VCaP (cell line): ENCODE measurements at regions not wholly inside any gene's neighbourhood (a gene's known extent, or its start where the extent isn't known, plus 50 kb on each side); places are given as distances from the start of the nearest gene placed in this dataset.
A peak's percentile ranks its signal among the peaks of the same experiment; 100 is the strongest.

Experiments used
- H3K27ac ChIP-seq: fragments of 450-650 bp; 2 replicates; pipeline ENCODE4 v1.5.1; 2017
- CTCF ChIP-seq: fragments of 450-650 bp; conservative IDR thresholded peaks from 2 replicates; pipeline ENCODE4 v1.5.1; 2017; ENCODE audit warnings: mild to moderate bottlenecking, moderate library complexity

- H3K27ac ChIP-seq = no peak overlapping the region
- no peak for TF ChIP-seq CTCF
Measured at GRCh38 chr5:73295921-73296320, 122.9 kb downstream of the TMEM174 start.

- TF ChIP-seq CTCF = peak; percentile 11; the same call in 1 of the 2 replicates
- no peak overlapping the region for H3K27ac ChIP-seq
Measured at GRCh38 chr5:73295447-73295846, 122.5 kb downstream of the TMEM174 start.

- H3K27ac ChIP-seq = no peak overlapping the region
- no peak for TF ChIP-seq CTCF
Measured at GRCh38 chr5:73292816-73293459, 119.9 kb downstream of the TMEM174 start.

GRCh38 chr5:73291873-73292272, 118.9 kb downstream of the TMEM174 start:
- no peak for TF ChIP-seq CTCF
- H3K27ac ChIP-seq = no peak overlapping the region

- no peak overlapping the region for H3K27ac ChIP-seq
- TF ChIP-seq CTCF = no peak
Measured at GRCh38 chr5:73290242-73290641, 117.2 kb downstream of the TMEM174 start.

GRCh38 chr5:73288803-73289720, 116.1 kb downstream of the TMEM174 start:
- no peak overlapping the region for H3K27ac ChIP-seq
- no peak for TF ChIP-seq CTCF

- H3K27ac ChIP-seq = no peak overlapping the region
- TF ChIP-seq CTCF = no peak
Measured at GRCh38 chr5:73286896-73287295, 113.9 kb downstream of the TMEM174 start.
